Cardiac fibroblast (primary cell): ENCODE measurements at regions not wholly inside any gene's neighbourhood (a gene's known extent, or its start where the extent isn't known, plus 50 kb on each side); places are given as distances from the start of the nearest gene placed in this dataset.

Experiments
- DNase-seq, 2 donors: peaks; one replicate each; pipeline versions ENCODE4 v3.0.0 to v3.0.0-alpha.2; 2010; ENCODE audit warnings: low read depth in 2 of 2
- H3K4me3 ChIP-seq, 2 donors: replicated peaks in 1 of 2; 1 replicate in 1 of 2; 2 replicates in 1 of 2; pipeline ENCODE4 v1.5.1; 2011; ENCODE audit warnings: low read depth in 2 of 2, low read length in 2 of 2, mild to moderate bottlenecking in 2 of 2, moderate library complexity in 1 of 2
- TF ChIP-seq, protein P1 (sequence below): IDR thresholded peaks from one replicate; pipeline ENCODE4 v1.5.1; 2011; ENCODE audit warnings: low read depth, mild to moderate bottlenecking, low read length, inconsistent platforms

GRCh38 chr10:111804781-111805180, 378.8 kb downstream of the GPAM start:
- no peak for DNase-seq
- TF ChIP-seq, protein P1, sequence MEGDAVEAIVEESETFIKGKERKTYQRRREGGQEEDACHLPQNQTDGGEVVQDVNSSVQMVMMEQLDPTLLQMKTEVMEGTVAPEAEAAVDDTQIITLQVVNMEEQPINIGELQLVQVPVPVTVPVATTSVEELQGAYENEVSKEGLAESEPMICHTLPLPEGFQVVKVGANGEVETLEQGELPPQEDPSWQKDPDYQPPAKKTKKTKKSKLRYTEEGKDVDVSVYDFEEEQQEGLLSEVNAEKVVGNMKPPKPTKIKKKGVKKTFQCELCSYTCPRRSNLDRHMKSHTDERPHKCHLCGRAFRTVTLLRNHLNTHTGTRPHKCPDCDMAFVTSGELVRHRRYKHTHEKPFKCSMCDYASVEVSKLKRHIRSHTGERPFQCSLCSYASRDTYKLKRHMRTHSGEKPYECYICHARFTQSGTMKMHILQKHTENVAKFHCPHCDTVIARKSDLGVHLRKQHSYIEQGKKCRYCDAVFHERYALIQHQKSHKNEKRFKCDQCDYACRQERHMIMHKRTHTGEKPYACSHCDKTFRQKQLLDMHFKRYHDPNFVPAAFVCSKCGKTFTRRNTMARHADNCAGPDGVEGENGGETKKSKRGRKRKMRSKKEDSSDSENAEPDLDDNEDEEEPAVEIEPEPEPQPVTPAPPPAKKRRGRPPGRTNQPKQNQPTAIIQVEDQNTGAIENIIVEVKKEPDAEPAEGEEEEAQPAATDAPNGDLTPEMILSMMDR: no peak
- no peak overlapping the region for H3K4me3 ChIP-seq

- H3K4me3 ChIP-seq: no peak overlapping the region
- DNase-seq: no peak
- TF ChIP-seq, protein P1: no peak
Observed at GRCh38 chr10:111811517-111811916, 372.0 kb downstream of the GPAM start.

GRCh38 chr10:111820471-111820870, 363.1 kb downstream of the GPAM start:
- no peak for DNase-seq
- H3K4me3 ChIP-seq: no peak overlapping the region
- TF ChIP-seq, protein P1: no peak

DNA sequence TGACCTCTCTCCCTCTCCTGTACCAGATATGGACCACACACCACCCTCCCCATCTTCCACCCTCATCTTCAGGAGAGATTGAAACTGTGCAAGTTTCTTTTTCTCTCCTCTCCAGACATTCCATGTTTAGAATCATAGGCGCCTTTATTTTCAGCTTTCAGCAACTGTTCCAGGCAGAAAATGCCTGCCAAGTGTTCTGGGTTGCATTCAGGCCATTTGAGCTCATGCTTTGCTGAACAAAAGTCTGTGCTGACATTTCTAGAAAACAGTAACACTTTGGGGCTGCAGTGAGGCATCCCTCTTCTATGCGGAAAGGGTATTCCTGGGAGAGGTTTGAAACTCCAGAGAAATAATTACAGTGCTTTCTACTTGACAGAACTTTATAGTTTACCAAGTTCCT, 361.7 kb downstream of the GPAM start:
- H3K4me3 ChIP-seq: no peak overlapping the region
- DNase-seq: no peak
- TF ChIP-seq, protein P1: no peak

DNA sequence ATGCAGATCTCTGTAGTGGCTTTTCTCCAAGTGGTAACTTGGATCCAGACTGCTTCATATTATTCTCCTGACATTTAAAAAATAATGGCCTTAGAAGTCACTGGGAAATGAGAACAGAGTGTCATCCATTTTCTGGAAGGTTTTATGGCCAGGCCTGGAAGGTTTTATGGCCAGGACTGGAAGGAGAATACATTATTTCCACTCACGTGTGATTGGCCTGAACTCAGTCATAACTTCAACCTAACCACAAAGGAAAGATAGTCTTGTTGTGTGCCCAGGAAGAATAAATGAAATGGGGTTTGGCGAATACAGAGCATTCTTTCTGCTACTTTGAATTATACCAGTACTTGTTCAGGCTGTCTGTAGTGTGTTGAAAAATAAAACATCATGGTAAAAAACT, 360.9 kb downstream of the GPAM start:
- no peak overlapping the region for H3K4me3 ChIP-seq
- DNase-seq: no peak
- TF ChIP-seq, protein P1: no peak

DNA sequence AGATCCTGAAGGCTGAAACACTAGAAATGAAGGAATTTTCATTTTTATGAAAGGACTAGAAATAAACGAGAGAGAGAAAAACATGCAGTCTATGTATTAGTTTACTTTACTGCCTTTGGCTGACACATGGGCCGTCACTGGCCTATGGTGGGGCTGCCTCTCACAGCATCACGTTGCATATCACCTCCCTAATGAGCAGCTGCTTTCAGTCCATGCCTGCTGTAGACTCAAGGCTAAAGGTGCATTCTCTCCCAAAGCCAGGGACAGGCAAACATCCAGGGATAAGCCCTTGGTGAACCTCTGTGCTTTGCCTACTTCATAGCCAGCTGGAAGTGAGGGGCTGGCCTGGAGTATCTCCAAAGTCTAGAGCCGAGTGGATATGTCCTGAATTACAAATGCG, 359.4 kb downstream of the GPAM start:
- no peak for DNase-seq
- TF ChIP-seq, protein P1: no peak

GRCh38 chr10:111830359-111830758, 353.2 kb downstream of the GPAM start:
- no peak for DNase-seq
- H3K4me3 ChIP-seq: no peak overlapping the region
- TF ChIP-seq, protein P1: no peak

More for the DNA sequence above, 359.4 kb downstream of the GPAM start:
- H3K4me3 ChIP-seq: no peak overlapping the region
